ENCODE measurements at regions not wholly inside any gene's neighbourhood (a gene's known extent, or its start where the extent isn't known, plus 50 kb on each side); places are given as distances from the start of the nearest gene placed in this dataset.
"Not testable (repeated sequence)": the region's sequence is repeated elsewhere in the genome, so short reads cannot be mapped to it uniquely, and the experiment has no call there.

DNA sequence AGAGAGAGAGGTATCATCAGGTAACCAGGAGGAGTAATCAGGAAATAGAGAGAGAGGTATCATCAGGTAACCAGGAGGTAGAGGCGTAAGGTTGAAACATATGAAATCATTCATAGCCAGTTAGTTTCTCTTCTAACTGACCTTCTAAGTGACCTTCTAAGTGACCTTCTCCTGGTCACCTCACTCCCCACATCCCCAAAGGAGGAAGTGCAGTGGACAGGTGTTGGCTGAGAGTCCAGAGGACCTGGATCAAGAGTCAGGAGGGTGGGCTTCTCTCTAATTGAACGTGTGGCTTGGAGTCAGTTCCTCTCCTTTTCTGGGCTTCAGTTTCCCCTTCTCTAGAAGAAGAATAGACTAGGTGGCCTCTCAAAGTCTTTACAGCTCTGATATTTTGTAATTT is 121.3 kb upstream of the DLG1 start:
- DNase-seq (ENCODE audit: insufficient read length) (no peak), FAIRE-seq (no peak)
- TF ChIP-seq POLR2AphosphoS5 (IDR thresholded peaks at IDR 0.05; ENCODE audit: low read depth, low read length) = no peak
- TF ChIP-seq TAF1 (IDR thresholded peaks at IDR 0.05; ENCODE audit: borderline replicate concordance, low read depth, low read length) = no peak
- no peak for TF ChIP-seq POLR2A (IDR thresholded peaks at IDR 0.05; ENCODE audit: low read depth, low read length)

DNA sequence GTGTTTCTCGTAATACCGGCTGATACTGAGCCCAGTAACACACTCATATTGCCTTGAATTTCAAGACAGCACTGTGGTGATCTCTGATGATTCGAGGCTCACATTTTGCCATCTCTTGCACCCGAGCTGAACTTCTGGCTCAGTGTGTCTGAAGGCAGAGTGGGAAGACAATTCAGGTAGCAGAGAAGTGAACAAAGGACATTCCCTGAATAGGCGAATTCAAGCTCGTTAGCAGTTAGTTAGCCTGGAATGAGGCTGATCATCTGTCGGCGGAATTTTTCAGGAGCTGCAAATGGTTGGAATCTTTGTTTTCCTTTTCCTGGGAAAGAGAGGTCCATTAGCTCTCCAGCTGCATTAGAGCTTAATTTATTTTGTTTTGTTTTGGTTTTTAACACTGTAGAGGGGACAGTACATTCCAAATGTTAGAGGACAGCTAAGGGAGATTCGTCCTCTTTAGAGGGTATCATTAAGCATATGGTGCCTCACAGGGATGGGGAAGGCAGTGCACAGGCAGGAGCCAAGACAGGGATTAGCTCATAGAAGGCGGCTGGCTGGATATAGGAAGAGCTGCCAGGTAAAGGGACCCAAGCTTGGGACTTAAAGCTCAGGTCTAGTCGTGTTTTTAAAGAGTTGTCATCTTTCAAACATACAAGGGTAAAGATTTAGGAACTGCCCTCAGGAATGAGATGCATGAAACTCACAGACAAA is 119.7 kb upstream of the DLG1 start:
- TF ChIP-seq TAF1 (IDR thresholded peaks at IDR 0.05; ENCODE audit: borderline replicate concordance, low read depth, low read length) = no peak
- TF ChIP-seq POLR2AphosphoS5 (IDR thresholded peaks at IDR 0.05; ENCODE audit: low read depth, low read length) = no peak
- no peak for TF ChIP-seq POLR2A (IDR thresholded peaks at IDR 0.05; ENCODE audit: low read depth, low read length)
- FAIRE-seq (no peak), DNase-seq (ENCODE audit: insufficient read length) (no peak)

DNA sequence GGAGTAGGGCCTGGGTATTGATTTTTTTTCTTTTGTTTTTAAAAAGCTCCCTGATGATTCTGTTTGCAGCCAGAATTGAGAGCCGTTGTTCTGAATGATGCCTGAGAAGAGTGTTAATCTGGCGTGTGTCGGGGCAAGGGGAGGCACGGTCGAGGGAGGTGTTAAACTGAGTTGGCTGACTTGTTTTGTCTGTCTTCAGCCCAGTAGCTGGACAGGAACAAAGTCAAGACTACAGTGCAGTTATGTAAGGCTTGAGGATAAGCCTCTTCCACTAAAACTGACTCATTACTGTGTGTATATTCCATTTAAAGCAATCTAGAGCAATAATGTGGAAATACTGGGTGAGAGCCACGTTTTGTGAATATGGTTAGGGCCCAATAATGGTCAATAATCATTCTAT is 119.0 kb upstream of the DLG1 start:
- no peak for FAIRE-seq
- no peak for DNase-seq (ENCODE audit: insufficient read length)
- TF ChIP-seq POLR2A (IDR thresholded peaks at IDR 0.05; ENCODE audit: low read depth, low read length) (no peak), POLR2AphosphoS5 (IDR thresholded peaks at IDR 0.05; ENCODE audit: low read depth, low read length) (no peak), TAF1 (IDR thresholded peaks at IDR 0.05; ENCODE audit: borderline replicate concordance, low read depth, low read length) (no peak)

DNA sequence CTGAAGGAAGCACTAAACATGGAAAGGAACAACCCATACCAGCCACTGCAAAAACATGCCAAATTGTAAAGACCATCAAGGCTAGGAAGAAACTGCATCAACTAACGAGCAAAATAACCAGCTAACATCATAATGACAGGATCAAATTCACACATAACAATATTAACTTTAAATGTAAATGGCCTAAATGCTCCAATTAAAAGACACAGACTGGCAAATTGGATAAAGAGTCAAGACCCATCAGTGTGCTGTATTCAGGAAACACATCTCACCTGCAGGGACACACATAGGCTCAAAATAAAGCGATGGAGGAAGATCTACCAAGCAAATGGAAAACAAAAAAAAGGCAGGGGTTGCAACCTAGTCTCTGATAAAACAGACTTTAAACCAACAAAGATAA is 113.5 kb upstream of the DLG1 start:
- not testable (repeated sequence) for FAIRE-seq; DNase-seq (ENCODE audit: insufficient read length)

DNA sequence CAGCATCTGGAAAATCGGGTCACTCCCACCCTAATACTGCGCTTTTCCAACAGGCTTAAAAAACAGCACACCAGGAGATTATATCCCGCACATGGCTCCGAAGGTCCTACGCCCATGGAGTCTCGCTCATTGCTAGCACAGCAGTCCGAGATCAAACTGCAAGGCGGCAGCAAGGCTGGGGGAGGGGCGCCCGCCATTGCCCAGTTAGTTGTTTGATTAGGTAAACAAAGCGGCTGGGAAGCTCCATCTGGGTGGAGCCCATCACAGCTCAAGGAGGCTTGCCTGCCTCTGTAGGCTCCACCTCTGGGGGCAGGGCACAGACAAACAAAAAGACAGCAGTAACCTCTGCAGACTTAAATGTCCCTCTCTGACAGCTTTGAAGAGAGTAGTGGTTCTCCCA is 111.8 kb upstream of the DLG1 start:
- not testable (repeated sequence) for DNase-seq (ENCODE audit: insufficient read length); FAIRE-seq

DNA sequence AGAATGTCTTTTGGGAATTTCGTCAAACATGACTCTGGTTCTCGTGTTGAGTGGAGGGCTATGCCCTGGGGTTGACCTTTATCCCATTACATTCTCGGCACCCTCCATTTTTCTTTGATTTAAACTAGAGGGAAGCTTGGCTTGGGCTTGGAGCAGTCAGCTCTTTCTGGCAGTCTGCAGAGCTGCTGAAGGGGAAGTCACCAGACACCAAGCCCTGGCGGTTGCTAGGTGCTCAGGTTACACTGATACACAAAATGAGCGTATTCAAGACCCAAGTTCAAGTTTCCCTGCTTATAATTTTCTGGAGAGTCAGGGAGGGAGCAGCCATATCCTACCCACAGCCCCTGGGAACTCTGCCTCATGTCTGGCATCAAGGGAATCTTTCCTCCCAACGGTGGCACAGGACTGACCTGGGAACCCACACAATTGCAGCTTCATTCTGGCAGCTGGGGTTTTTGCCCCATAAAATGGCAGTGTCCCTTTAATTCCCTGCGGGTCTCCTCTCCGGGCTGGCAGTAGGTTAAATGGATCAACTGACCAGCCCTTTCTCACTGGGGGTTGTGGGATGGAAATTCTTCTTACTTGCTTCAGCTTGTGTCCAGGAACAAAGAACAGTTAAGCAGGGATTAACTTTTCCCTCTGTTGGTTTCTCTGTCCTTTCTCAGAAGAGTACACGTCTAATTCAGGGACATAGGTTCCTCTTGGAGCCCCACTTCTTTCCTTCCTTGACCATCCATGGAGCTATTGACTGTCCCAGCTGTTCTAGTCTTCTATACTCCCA is 110.0 kb upstream of the DLG1 start:
- DNase-seq (ENCODE audit: insufficient read length) (no peak), FAIRE-seq (no peak)
- TF ChIP-seq POLR2AphosphoS5 (IDR thresholded peaks at IDR 0.05; ENCODE audit: low read depth, low read length) (no peak), POLR2A (IDR thresholded peaks at IDR 0.05; ENCODE audit: low read depth, low read length) (no peak), TAF1 (IDR thresholded peaks at IDR 0.05; ENCODE audit: borderline replicate concordance, low read depth, low read length) (no peak)

DNA sequence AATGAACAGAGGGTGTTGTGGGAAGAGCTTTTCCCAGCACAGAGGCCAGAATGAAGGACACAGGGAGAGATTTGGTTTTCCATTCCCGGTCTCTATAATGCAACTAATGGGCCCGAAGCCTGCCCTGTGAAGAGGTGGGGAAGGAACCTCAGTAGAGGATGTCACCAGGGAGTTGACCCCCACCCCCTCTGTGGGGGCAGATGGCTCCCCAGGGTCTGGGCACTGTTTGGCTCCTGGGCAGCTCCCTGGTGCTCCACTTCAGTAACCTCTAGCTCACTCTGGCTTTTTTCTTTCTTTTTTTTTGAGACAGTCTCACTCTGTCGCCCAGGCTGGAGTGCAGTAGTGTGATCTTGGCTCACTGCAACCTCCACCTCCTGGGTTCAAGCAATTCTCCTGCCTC is 109.1 kb upstream of the DLG1 start:
- TF ChIP-seq TAF1 (IDR thresholded peaks at IDR 0.05; ENCODE audit: borderline replicate concordance, low read depth, low read length) (no peak), POLR2A (IDR thresholded peaks at IDR 0.05; ENCODE audit: low read depth, low read length) (no peak), POLR2AphosphoS5 (IDR thresholded peaks at IDR 0.05; ENCODE audit: low read depth, low read length) (no peak)
- DNase-seq (ENCODE audit: insufficient read length) = no peak
- FAIRE-seq = no peak

DNA sequence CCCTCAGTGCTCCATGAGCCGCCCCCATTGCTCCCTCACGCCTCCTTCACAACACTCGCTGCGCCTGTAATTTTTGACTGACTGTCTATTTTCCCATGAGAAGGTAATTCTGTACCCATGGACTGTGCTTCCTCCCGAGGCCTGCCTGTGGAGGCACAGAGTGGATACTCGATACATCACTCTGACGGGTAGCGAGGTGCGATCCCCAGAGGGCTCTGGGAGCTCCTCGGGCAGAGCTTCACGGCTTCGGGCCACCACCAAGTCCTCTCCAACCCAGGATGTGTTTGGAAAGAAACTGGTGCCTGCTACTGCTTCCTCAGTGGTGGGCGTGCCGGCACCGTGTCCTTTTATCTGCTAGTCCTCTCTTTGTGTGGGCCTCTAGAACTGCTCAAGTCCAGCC is 108.6 kb upstream of the DLG1 start:
- TF ChIP-seq TAF1 (IDR thresholded peaks at IDR 0.05; ENCODE audit: borderline replicate concordance, low read depth, low read length) (no peak), POLR2A (IDR thresholded peaks at IDR 0.05; ENCODE audit: low read depth, low read length) (no peak), POLR2AphosphoS5 (IDR thresholded peaks at IDR 0.05; ENCODE audit: low read depth, low read length) (no peak)
- no peak for DNase-seq (ENCODE audit: insufficient read length)
- no peak for FAIRE-seq

DNA sequence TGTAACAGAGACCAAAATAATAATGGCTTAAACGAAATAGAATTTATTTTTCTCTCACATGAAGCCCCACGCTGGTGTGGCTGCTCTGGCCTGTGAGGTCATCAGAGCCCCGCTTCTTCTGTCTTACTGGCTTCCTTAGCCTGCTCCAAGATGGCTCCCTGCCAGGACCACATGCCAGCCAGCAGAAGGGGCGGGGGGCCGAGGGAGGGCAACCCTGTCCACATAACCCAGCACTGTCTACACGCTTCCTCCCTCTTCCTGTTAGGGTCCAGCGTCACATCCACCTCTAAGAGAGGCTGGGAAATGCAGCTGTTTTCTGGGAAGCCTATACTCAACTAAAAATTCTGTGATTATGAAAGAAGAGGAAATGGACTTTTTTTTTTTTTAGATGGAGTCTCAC is 107.9 kb upstream of the DLG1 start:
- DNase-seq (ENCODE audit: insufficient read length) = no peak
- no peak for TF ChIP-seq POLR2A (IDR thresholded peaks at IDR 0.05; ENCODE audit: low read depth, low read length)
- no peak for TF ChIP-seq POLR2AphosphoS5 (IDR thresholded peaks at IDR 0.05; ENCODE audit: low read depth, low read length)
- TF ChIP-seq TAF1 (IDR thresholded peaks at IDR 0.05; ENCODE audit: borderline replicate concordance, low read depth, low read length) = no peak
- FAIRE-seq = no peak

DNA sequence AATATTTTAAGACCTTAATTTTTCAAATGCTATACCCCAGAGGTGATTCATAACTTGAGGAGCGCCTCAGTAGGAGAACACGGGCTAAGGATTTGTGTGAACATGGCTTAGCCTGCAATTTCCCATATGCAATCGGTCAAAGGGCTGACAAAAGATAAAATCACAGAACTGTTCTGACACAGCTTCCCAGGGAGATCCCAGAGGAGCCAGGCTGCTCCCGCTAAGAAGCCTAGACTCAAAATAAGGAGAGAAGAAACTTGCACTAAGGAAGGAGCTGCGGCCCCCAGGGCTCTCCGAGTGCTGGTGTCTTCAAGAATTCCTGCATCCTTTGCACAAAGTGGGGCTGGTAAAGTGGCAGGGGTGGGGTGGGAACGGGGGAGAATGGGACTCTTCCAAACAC is 106.3 kb upstream of the DLG1 start:
- FAIRE-seq = no peak
- DNase-seq (ENCODE audit: insufficient read length) = no peak
- no peak for TF ChIP-seq POLR2A (IDR thresholded peaks at IDR 0.05; ENCODE audit: low read depth, low read length)
- TF ChIP-seq TAF1 (IDR thresholded peaks at IDR 0.05; ENCODE audit: borderline replicate concordance, low read depth, low read length) = no peak
- TF ChIP-seq POLR2AphosphoS5 (IDR thresholded peaks at IDR 0.05; ENCODE audit: low read depth, low read length) = no peak

DNA sequence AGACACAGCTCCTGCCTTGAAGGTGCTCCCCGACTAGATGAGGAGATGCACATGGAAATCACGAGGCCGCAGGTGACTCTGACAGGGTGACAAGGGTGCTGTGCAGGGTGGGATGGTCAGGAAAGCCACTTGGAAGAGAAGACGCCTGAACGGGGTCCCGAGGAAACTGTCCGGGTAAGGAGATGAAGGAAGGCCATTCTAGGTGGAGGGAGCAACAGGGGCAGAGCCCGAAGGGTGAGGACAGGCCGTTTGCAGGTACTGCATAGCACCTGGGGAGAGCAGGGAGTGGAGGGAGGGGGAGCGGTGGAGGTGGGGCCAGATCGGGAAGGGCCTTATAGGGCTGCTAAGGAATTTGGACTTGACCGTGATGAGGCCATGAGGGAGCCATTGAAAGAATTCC is 105.6 kb upstream of the DLG1 start:
- DNase-seq (ENCODE audit: insufficient read length) = no peak
- TF ChIP-seq POLR2AphosphoS5 (IDR thresholded peaks at IDR 0.05; ENCODE audit: low read depth, low read length) (no peak), TAF1 (IDR thresholded peaks at IDR 0.05; ENCODE audit: borderline replicate concordance, low read depth, low read length) (no peak), POLR2A (IDR thresholded peaks at IDR 0.05; ENCODE audit: low read depth, low read length) (no peak)
- FAIRE-seq = no peak

DNA sequence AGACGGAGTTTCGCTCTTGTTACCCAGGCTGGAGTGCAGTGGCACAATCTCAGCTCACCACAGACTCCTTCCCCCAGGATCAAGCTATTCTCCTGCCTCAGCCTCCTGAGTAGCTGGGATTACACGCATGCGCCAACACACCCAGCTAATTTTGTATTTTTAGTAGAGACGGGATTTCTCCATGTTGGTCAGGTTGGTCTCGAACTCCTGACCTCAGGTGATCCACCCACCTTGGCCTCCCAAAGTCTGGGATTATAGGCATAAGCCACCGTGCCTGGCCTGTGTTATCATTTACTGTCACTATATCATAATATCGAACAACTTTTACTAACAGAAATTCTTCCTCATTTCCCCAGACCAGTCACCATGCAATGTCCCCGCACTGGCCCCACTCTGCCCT is 104.0 kb upstream of the DLG1 start:
- FAIRE-seq; DNase-seq (ENCODE audit: insufficient read length): not testable (repeated sequence)

DNA sequence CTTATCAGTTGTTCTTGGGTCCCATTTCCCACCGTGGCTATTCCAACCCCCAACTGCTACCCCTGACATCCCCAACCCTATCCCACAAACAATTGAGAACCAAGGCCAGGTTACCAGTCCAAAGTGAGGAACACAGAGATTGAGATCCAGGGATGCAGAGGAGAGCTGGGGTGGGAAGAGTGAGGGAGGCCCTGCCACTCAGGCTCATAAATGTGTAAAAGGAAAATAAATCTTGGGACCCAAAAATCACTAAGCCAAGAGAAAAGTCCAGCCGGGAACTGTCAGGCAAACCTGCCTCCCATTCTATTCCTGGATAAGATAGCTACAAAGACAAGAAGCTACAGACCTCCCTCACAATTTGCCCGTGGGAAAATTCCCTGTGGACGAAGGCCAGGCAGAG is 101.1 kb upstream of the DLG1 start:
- TF ChIP-seq POLR2A (IDR thresholded peaks at IDR 0.05; ENCODE audit: low read depth, low read length) (no peak), POLR2AphosphoS5 (IDR thresholded peaks at IDR 0.05; ENCODE audit: low read depth, low read length) (no peak), TAF1 (IDR thresholded peaks at IDR 0.05; ENCODE audit: borderline replicate concordance, low read depth, low read length) (no peak)
- DNase-seq (ENCODE audit: insufficient read length) (no peak), FAIRE-seq (no peak)
